CD4-positive, alpha-beta T cell treated with Interleukin-21 for 1 hour (primary cell): ENCODE measurements at regions not wholly inside any gene's neighbourhood (a gene's known extent, or its start where the extent isn't known, plus 50 kb on each side); places are given as distances from the start of the nearest gene placed in this dataset.

Source experiments
- DNase-seq: peaks from one replicate; pipeline ENCODE4 v3.0.0-alpha.2; 2020

DNA sequence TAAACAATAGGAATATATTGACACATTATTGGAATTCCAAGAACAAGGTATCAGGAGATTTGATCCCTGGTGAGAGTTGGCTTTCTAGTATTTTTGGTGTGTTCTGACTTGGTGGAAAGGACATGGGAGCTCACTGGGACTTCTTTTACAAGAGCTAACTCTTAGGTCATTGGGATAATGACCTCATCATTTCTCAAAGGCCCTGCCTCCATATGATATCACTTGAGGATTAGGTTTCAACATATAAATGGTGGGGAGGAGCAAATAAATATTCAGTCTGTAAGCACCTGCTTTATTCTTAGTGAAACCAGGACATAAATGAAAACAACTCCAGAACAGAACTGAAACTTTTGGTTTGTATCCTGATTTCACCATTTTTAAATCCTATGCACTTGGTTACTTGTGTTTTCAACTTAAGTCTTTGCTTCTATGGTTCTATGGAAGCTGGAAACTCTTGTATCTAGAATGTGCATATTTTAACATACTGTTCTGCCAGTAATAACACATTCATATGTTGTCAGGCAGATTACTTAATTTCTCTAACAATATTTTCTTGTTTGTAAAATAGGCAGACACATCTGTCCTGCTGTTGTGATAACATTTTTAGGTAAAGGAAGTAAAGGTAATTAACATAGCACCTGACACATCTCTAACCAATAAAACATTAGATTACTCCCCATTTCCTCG is 1527.7 kb upstream of the CDH8 start:
- no peak for DNase-seq

- DNase-seq = no peak
These were observed 1517.7 kb upstream of the CDH8 start for GRCh38 chr16:63553980-63554379.

DNA sequence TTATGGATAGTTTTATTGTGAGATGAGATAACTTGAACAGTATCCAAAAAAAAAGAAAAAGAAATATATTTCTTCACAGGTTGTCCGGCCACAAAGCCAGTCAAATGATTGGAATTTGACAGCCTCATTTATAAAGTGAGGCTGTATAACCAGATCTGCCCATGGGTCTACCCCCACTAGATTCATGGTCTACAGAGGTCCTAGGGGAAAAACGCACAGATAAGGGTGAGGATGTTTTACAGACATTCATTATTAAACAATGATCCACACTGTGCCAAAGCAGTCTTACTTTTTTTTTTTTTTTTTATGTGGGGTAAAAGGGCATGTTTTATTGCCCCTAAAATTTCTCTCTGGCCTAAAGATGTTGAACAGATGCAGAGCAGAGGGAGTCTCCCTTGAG is 1503.0 kb upstream of the CDH8 start:
- DNase-seq = no peak

DNA sequence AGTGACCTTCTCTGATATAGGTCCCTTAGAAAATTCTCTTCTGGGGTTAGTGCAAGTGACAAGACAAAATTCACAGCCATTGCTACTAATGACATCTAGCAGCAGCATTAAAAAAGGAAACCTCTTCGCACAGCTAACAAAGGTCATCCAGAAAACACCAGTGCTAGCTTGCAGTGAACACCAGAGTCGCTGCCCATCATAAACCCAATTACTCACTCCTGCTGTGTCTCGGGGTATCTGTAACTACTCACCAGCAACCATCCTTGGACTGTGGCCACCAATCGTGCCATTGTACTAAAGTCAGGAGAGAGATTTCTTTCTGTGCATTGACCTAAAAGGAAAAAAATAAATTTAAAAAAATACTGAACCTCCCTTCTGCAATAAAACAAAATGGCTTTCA is 1494.7 kb upstream of the CDH8 start:
- DNase-seq = no peak

GRCh38 chr16:63530208-63530607 is 1494.0 kb upstream of the CDH8 start:
- DNase-seq = no peak

GRCh38 chr16:63527404-63527803 is 1491.2 kb upstream of the CDH8 start:
- no peak for DNase-seq

DNA sequence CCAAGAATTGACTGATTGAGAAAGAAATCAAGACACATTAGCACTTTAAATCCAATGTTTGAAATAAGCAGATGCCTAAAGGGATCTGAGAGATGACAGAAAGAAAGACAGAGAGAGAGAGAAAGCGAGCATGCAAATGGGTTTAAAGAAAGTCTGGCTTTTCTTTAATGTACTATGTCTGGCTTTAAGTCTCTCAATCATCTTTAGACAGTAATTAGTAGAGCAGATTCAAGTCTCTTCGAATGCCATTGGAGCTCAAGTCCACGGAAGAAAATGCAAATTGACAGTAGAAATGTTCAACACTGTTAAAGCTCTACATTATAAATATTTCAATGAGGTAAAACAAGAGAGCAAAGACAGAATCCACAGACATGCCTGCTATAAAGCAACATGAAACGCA is 1480.2 kb upstream of the CDH8 start:
- no peak for DNase-seq

DNA sequence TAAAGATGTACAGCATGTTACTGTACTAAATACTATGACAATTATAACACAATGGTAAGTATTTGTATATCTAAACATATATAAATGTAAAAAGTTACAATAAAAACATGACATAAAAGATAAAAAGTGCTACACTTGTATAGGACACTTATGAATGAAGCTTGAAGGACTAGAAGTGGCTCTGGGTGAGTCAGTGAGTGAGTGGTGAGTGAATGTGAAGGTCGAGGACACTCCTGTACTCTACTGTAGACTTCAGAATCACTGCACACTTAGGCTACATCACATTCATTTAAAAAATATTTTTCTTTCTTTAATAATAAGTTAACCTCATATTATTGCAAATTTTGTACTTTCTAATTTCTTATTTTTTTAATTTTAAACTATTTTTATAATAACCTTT is 1476.7 kb upstream of the CDH8 start:
- DNase-seq = no peak

DNA sequence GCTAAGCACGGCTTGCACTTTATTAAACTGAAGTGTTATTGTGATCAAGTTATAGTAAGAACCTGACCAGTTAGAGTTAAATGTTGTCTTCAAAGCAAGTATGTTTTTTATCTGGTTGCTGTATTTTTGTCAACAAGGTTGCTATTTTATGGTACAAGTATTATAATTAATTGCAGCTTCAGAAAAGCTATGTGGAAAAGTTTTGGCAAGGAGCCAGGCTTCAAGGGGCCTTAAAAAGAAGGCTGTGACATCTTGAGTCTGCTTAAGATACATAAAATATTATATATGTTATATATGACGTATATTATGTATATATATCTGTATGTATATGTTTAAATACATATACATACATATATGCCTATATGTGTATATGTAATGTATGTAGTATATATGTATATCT is 1461.2 kb upstream of the CDH8 start:
- DNase-seq = no peak

DNA sequence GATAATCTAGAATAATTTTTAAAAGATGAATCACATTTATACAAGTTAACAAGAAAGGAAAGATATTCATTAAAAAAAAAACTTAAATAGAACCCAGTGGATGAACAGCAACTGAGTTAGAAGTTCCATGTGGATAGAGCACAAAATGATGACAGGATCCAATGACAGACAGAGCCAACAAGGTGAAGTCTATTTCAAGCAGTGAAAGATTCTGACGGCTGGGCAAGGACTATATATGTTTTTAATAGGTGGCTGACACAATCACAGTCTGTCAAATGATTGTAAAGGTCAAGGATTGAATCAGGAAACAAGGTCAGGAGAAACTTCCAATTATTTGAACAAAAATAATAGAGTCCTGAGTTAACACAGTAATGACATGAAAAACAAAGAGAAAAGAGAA is 1460.0 kb upstream of the CDH8 start:
- DNase-seq = no peak

DNA sequence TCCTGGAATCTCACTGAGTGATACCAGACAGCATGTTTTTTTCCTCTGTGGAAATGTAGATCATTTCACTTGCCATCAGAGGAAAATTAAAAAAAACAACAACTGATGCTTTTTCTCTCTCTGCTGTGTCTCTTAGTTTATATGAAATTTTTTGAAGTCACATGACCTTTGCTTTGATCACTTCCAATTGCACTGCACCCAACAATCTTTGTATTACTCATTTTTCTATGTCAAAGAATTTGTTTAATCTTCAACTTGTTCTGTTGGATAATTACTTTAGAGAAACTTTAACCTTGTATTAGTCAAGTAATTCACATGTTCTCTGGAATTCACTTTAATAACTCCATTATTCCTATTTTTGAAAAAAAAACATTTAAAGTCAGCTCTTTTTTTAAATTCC is 1452.7 kb upstream of the CDH8 start:
- no peak for DNase-seq

DNA sequence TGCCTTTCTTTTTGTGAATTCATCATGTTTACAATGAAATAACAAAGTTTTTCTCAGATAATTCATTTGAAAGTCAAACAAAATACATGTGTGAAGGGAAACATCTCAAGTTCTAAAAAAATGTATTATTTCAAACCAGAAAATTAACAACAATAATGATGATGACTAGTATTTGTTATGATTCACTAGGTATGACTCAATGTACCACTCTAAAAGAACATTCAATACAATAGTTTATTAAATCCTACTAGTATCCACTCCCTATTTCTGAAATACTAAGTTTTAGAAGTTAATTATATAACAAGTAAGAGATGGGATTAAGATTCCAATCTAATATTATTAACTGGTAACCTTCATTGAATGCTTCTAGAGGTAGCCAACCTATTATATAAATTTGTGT is 1444.8 kb upstream of the CDH8 start:
- no peak for DNase-seq

GRCh38 chr16:63473725-63474124 is 1437.5 kb upstream of the CDH8 start:
- no peak for DNase-seq

DNA sequence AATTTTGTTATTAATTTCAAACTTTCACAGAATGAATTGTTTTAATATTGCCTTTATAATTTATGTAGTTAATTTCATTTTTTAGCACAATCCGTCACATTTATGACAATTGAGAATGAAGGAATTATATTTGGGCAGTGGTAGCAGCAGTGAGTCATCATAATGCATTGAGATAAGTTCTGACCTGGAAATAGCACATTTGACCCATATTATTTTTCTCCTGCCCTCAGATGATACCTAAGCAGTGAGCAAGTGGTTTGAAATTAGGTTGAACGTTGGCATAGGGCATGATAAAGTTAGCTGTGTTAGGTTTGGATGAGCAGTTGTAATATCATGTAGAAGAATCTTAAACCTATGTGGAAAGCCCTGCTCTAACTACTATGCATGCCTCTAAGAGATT is 1431.3 kb upstream of the CDH8 start:
- DNase-seq = no peak

DNA sequence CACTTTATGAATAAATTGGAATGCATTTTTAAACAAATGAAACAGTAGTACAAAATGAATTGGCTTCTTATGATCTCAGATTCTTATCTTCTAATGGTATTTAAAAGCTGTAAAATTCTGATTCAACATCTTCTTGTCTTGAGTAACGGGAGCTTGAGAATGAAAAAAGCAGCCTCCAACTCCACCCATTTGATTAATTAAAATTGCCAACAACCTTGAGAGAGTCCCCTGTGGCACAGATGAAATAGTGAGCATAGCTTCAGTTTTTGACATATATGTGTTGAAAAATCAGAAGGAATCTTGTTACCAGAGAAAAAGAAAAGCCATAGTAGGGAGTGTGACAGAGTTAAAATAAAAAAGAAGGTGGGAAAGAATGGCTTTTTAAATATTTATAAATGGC is 1426.1 kb upstream of the CDH8 start:
- DNase-seq = no peak

DNA sequence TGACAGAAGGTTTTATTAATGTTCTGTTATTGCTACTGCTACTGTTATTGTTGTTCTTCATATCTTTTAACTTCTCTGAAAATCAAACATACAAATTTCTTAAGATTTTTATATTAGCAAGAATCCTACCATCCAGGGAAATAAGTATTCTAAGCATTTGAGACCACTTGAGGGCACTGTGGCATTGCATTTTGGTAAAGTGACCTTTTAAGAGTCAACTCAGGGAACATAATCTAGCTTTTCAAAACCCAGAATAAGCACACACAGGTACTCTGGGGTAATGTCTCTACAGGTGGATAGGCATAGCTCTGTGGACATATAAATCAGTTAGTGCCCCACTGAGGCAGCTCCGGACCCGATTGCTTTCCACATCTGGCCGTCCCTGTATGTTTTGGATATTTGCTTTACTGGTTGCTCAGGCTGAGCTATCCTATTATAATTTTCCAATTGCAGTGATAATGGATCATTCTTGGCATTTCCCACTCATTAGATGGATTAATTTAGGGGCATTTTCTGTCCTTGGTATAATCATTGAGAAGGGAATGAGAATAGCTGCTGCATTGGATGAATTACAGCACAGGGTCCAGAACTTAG is 1425.1 kb upstream of the CDH8 start:
- no peak for DNase-seq

DNA sequence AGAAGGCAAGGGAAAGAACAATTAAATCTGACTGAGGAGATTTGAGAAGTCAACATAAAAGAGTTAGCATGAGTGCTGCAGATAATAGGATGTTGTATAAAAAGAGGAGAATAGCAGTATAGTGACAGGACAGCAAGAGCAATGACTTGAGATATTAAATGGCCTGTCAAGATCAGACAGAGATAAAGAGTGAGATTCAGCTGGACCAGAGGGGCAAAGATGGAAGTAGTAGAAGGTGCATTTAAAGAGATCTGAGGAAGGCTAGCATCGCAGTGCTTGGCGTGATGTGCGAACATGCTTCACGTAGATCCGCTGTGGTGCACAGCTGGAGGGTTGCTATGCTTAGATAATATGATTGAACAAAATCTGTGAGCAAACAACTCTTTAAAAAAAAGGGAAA is 1422.6 kb upstream of the CDH8 start:
- DNase-seq = no peak

DNA sequence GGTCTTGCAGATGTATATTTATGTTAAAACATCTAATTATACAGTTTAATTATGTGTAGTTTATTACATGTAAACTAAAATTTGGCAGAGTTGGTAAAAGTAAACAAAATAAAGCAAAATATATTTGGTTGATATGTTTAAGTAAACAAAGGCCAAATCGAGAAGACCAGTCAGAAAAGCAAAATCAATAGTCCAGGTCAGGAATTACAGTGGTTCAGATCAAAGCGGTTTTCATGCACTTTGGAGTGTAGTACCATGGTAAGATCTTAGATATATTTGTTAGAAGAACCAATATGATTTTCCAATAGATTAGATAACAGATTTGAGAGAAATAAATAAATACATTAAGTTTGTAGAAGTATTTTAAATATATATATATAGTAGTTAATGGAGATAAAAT is 1421.6 kb upstream of the CDH8 start:
- DNase-seq = no peak

DNA sequence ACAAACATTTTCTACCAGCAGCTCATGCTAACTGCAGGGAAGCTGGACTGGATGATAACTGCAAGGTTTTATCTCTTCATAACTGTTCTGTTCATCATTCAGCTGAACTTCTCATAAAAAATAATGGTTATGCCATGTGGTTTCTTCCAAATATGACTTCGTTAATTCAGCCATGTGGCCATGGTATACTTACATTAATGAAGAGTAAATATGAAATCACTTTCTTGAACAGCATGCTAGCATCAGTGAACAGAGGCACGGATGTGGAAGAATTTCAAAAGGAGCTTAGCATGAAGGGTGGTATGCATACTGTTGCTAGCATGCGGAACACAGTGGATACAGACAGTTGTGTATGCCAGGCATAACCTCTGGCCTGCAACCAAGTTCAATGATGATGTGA is 1417.0 kb upstream of the CDH8 start:
- no peak for DNase-seq

GRCh38 chr16:63447121-63447520 is 1410.9 kb upstream of the CDH8 start:
- DNase-seq = no peak

DNA sequence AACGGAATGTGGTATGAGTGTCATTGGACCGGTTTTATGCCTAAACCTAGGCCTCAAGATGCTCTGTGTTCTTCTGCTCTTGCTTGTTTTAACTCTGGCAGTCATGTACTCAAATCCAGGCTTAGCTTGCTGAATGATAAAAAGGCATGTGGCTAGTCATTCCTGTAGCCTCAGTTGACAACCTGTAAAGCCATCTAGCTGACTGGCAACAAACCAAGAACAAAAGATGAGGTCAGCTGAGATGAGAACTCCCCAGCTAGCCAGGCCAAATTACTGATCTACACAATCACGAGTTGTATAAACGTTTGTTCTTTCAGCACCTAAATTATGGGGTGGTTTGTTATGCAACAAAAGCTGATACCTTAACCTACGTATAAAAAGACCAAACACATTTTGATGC is 1406.0 kb upstream of the CDH8 start:
- no peak for DNase-seq

DNA sequence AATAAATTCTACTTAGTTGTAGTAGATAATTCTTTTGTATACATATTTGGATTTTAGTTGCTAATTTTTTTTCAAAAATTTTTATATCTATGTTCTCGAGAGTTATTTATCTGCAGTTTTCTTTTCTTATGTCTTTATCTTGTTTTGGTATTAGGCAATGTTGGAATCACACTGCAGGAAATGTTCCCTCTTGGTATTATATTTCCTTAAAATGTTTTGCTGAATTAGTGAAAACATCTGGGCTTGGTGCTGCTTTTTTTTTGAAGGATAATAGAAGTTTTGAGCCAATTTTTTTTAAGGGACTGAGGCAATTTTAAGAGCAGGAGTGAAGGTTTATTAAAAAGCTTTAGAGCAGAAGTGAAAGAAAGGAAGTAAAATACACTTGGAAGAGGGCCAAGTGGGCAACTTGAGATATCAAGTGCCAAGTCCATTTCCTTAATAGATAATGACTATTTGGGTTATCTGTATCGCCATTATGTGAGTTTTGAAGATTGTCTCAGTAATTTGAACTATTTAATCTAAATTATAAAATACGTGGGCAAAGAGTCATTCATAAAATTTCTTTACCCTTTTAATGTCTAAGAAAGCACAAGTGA is 1390.1 kb upstream of the CDH8 start:
- no peak for DNase-seq

- DNase-seq = no peak
These were observed 1386.5 kb upstream of the CDH8 start for GRCh38 chr16:63422715-63423114.

DNA sequence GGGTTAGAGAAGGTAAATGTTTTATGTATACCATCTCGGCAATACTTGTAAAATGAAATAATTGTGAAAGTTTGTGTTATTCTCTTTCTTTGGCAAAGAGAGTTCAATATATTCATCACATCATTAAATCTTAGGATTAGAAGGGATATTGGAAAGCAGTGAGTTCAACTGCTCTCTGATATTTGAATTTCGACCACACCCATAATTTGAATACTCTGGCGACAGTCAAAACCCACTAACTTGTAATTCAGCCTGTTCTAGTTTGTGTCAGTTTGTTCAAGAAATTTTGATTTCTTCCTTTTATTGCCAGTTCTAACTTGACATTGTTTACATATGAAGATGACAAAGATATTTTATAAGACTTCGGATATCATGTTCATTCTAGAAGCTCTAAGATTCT is 1380.5 kb upstream of the CDH8 start:
- no peak for DNase-seq

DNA sequence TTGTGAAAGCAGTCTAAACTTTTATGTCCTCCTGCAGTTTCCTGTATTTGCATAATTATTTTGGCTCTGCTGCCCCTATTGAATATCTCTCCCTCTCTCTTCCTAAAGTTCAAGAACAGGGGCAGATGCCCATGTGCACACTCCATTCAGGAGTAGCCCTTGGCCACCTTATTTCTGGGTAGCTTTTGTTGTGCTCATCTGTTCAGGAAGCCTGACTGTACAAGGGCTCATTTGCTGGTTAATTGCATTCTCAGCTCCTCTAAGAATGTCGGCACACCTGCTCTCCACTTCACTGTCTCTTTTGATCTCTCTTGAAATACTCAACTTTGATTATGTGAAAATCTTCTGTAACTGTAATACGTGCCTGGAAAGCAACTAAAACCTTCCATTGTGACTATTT is 1378.8 kb upstream of the CDH8 start:
- no peak for DNase-seq
